ENCODE measurements at regions not wholly inside any gene's neighbourhood (a gene's known extent, or its start where the extent isn't known, plus 50 kb on each side); places are given as distances from the start of the nearest gene placed in this dataset.

DNA sequence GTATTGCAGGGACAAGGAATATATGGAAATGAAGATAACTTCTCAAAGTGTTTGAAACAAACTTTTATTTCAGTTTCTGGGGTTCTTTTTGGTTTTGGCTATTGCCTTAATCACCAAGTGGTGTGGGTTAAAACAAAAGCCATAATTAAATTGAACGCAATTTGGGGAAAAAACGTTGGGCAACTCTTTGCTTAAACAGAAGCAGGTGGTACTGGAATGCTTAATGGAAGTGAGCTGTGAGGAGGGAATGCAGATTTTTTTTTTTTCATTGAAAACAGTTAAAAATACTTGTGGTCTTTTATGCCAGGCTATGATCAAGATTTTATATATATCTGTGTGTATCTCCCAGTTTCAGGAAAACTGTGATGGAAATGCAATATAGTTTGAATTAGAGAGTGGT is 195.7 kb upstream of the TUT7 start:
- ATAC-seq = peak; percentile 74
- TF ChIP-seq BACH2 (CRISPR knock-in tag; IDR thresholded peaks at IDR 0.05; ENCODE audit: borderline replicate concordance) (no peak), ESRRG (CRISPR knock-in tag; IDR thresholded peaks at IDR 0.05) (no peak), GLIS3 (CRISPR knock-in tag; IDR thresholded peaks at IDR 0.05) (no peak), ZC3H10 (CRISPR knock-in tag; IDR thresholded peaks at IDR 0.05) (no peak), ZNF565 (CRISPR knock-in tag; conservative IDR thresholded peaks at IDR 0.05; ENCODE audit: low read depth) (no peak), ZFP30 (CRISPR knock-in tag; IDR thresholded peaks at IDR 0.05) (no peak), ISL1 (CRISPR knock-in tag; IDR thresholded peaks at IDR 0.05) (no peak; the same call in 1 of the 2 replicates), ZFP3 (CRISPR knock-in tag; IDR thresholded peaks at IDR 0.05) (no peak), ZNF8 (CRISPR knock-in tag; IDR thresholded peaks at IDR 0.05) (no peak), RARB (CRISPR knock-in tag; IDR thresholded peaks at IDR 0.05) (no peak), CSDC2 (CRISPR knock-in tag; IDR thresholded peaks at IDR 0.05) (no peak), ARNTL (CRISPR knock-in tag; IDR thresholded peaks at IDR 0.05; ENCODE audit: borderline replicate concordance, low read depth) (no peak), PPARA (CRISPR knock-in tag; IDR thresholded peaks at IDR 0.05; ENCODE audit: borderline replicate concordance) (no peak)
- TF ChIP-seq, protein P1, sequence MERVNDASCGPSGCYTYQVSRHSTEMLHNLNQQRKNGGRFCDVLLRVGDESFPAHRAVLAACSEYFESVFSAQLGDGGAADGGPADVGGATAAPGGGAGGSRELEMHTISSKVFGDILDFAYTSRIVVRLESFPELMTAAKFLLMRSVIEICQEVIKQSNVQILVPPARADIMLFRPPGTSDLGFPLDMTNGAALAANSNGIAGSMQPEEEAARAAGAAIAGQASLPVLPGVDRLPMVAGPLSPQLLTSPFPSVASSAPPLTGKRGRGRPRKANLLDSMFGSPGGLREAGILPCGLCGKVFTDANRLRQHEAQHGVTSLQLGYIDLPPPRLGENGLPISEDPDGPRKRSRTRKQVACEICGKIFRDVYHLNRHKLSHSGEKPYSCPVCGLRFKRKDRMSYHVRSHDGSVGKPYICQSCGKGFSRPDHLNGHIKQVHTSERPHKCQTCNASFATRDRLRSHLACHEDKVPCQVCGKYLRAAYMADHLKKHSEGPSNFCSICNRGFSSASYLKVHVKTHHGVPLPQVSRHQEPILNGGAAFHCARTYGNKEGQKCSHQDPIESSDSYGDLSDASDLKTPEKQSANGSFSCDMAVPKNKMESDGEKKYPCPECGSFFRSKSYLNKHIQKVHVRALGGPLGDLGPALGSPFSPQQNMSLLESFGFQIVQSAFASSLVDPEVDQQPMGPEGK (CRISPR knock-in tag; IDR thresholded peaks at IDR 0.05; ENCODE audit: borderline replicate concordance) = no peak
- TF ChIP-seq, protein P2, sequence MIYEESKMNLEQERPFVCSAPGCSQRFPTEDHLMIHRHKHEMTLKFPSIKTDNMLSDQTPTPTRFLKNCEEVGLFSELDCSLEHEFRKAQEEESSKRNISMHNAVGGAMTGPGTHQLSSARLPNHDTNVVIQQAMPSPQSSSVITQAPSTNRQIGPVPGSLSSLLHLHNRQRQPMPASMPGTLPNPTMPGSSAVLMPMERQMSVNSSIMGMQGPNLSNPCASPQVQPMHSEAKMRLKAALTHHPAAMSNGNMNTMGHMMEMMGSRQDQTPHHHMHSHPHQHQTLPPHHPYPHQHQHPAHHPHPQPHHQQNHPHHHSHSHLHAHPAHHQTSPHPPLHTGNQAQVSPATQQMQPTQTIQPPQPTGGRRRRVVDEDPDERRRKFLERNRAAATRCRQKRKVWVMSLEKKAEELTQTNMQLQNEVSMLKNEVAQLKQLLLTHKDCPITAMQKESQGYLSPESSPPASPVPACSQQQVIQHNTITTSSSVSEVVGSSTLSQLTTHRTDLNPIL (CRISPR knock-in tag; IDR thresholded peaks at IDR 0.05; ENCODE audit: low read depth) = no peak
- TF ChIP-seq, protein P3, sequence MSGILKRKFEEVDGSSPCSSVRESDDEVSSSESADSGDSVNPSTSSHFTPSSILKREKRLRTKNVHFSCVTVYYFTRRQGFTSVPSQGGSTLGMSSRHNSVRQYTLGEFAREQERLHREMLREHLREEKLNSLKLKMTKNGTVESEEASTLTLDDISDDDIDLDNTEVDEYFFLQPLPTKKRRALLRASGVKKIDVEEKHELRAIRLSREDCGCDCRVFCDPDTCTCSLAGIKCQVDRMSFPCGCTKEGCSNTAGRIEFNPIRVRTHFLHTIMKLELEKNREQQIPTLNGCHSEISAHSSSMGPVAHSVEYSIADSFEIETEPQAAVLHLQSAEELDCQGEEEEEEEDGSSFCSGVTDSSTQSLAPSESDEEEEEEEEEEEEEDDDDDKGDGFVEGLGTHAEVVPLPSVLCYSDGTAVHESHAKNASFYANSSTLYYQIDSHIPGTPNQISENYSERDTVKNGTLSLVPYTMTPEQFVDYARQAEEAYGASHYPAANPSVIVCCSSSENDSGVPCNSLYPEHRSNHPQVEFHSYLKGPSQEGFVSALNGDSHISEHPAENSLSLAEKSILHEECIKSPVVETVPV (CRISPR knock-in tag; IDR thresholded peaks at IDR 0.05) = no peak

DNA sequence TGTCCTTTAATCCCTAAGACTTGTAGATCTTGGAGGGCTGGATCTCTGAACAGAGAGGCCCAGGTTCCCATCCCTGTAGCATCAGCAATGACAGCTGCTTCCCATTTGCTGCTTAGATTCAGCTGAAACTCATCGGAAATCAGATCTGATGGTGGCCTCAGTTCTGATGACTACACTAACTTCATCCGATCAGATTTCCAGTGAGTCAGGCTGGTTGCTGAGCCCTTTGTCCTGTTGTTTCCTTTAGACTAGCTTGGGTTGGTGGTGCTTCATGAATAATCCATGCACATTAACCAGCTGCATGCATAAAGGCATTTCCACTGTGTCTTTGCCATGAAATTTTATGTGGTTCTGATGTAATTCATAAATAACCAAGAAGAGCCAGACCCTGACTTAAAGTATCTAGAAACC is 195.2 kb upstream of the TUT7 start:
- TF ChIP-seq SNAI2 (CRISPR knock-in tag; IDR thresholded peaks at IDR 0.05) (no peak), ISL1 (CRISPR knock-in tag; IDR thresholded peaks at IDR 0.05) (no peak), ARNTL (CRISPR knock-in tag; IDR thresholded peaks at IDR 0.05; ENCODE audit: borderline replicate concordance, low read depth) (no peak), PPARA (CRISPR knock-in tag; IDR thresholded peaks at IDR 0.05; ENCODE audit: borderline replicate concordance) (no peak), OSR1 (CRISPR knock-in tag; IDR thresholded peaks at IDR 0.05) (no peak), ESRRG (CRISPR knock-in tag; IDR thresholded peaks at IDR 0.05) (no peak), ZNF70 (CRISPR knock-in tag; IDR thresholded peaks at IDR 0.05) (no peak), ZFP30 (CRISPR knock-in tag; IDR thresholded peaks at IDR 0.05) (no peak), BACH2 (CRISPR knock-in tag; IDR thresholded peaks at IDR 0.05; ENCODE audit: borderline replicate concordance) (no peak), TOX (CRISPR knock-in tag; IDR thresholded peaks at IDR 0.05; ENCODE audit: borderline replicate concordance) (no peak), RARB (CRISPR knock-in tag; IDR thresholded peaks at IDR 0.05) (no peak)
- TF ChIP-seq, protein P3 (CRISPR knock-in tag; IDR thresholded peaks at IDR 0.05) = no peak
- TF ChIP-seq, protein P2 (CRISPR knock-in tag; IDR thresholded peaks at IDR 0.05; ENCODE audit: low read depth) = no peak
- ATAC-seq = peak; percentile 93

DNA sequence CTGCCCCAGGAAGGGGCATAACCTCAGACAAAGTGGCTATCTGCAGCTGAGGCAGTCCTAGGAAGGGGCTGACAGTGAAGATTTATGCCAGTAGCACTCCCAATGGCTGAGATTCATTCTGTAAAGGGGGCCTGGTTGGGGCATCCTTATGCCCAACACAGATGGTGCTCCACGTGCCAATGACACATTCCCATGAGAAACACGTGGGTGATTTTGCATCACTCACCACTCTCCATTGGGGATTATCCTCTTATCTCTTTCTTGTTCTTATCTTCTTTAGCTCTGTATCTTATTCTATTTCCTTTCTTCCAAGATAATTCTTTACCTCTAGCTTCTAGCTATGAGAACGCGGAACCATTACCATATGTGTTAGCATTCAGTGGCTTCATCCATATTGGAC is 194.0 kb upstream of the TUT7 start:
- no peak for ATAC-seq
- TF ChIP-seq BACH2 (CRISPR knock-in tag; IDR thresholded peaks at IDR 0.05; ENCODE audit: borderline replicate concordance) = no peak
- TF ChIP-seq, protein P2 (CRISPR knock-in tag; IDR thresholded peaks at IDR 0.05; ENCODE audit: low read depth) = no peak
- no peak for TF ChIP-seq TOX (CRISPR knock-in tag; IDR thresholded peaks at IDR 0.05; ENCODE audit: borderline replicate concordance)
- TF ChIP-seq PPARA (CRISPR knock-in tag; IDR thresholded peaks at IDR 0.05; ENCODE audit: borderline replicate concordance) = no peak
- no peak for TF ChIP-seq SNAI2 (CRISPR knock-in tag; IDR thresholded peaks at IDR 0.05)
- no peak for TF ChIP-seq CSDC2 (CRISPR knock-in tag; IDR thresholded peaks at IDR 0.05)
- TF ChIP-seq ZFP3 (CRISPR knock-in tag; IDR thresholded peaks at IDR 0.05) = no peak
- TF ChIP-seq ESRRG (CRISPR knock-in tag; IDR thresholded peaks at IDR 0.05) = no peak
- TF ChIP-seq, protein P4, sequence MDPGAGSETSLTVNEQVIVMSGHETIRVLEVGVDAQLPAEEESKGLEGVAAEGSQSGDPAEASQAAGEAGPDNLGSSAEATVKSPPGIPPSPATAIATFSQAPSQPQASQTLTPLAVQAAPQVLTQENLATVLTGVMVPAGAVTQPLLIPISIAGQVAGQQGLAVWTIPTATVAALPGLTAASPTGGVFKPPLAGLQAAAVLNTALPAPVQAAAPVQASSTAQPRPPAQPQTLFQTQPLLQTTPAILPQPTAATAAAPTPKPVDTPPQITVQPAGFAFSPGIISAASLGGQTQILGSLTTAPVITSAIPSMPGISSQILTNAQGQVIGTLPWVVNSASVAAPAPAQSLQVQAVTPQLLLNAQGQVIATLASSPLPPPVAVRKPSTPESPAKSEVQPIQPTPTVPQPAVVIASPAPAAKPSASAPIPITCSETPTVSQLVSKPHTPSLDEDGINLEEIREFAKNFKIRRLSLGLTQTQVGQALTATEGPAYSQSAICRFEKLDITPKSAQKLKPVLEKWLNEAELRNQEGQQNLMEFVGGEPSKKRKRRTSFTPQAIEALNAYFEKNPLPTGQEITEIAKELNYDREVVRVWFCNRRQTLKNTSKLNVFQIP (CRISPR knock-in tag; IDR thresholded peaks at IDR 0.05; ENCODE audit: borderline replicate concordance, low read depth) = no peak
- TF ChIP-seq ZNF8 (CRISPR knock-in tag; IDR thresholded peaks at IDR 0.05) = no peak
- no peak for TF ChIP-seq ZNF565 (CRISPR knock-in tag; conservative IDR thresholded peaks at IDR 0.05; ENCODE audit: low read depth)
- TF ChIP-seq ISL1 (CRISPR knock-in tag; IDR thresholded peaks at IDR 0.05) = no peak
- TF ChIP-seq, protein P3 (CRISPR knock-in tag; IDR thresholded peaks at IDR 0.05) = no peak
- no peak for TF ChIP-seq OSR1 (CRISPR knock-in tag; IDR thresholded peaks at IDR 0.05)
- TF ChIP-seq ZC3H10 (CRISPR knock-in tag; IDR thresholded peaks at IDR 0.05) = no peak
